Prostate gland (tissue), 2 donors: ENCODE measurements at regions not wholly inside any gene's neighbourhood (a gene's known extent, or its start where the extent isn't known, plus 50 kb on each side); places are given as distances from the start of the nearest gene placed in this dataset.

Experiments
- DNase-seq: peaks from one replicate; pipeline ENCODE4 v3.0.0-alpha.2; 2019; ENCODE audit warnings: low spot score
- H3K27ac ChIP-seq, 2 donors: fragments of 200-600 bp; sonication (generic); 2 replicates each; pipeline ENCODE4 v1.5.1; 2017 to 2019
- H3K27me3 ChIP-seq: fragments of 200-600 bp; sonication (generic); replicated peaks from 2 replicates; pipeline ENCODE4 v1.5.1; 2019; ENCODE audit not compliant: insufficient read depth
- H3K36me3 ChIP-seq, 2 donors: fragments of 200-600 bp; sonication (generic); 1 replicate in 1 of 2; 2 replicates in 1 of 2; pipeline versions ENCODE4 v1.5.1 to v1.8.1; 2017 to 2019
- H3K4me1 ChIP-seq: fragments of 200-600 bp; sonication (generic); replicated peaks from 2 replicates; pipeline ENCODE4 v1.5.1; 2019
- H3K4me3 ChIP-seq, 2 donors: fragments of 200-600 bp; sonication (generic); 2 replicates each; pipeline ENCODE4 v1.5.1; 2017 to 2019
- H3K9me3 ChIP-seq: fragments of 200-600 bp; sonication (generic); 2 replicates; pipeline ENCODE4 v1.5.1; 2017
- CTCF ChIP-seq, 4 experiments: fragments of 200-600 bp in 2 of 4; fragments of 450-650 bp in 2 of 4; sonication (generic) in 2 of 4; IDR thresholded peaks; 1 replicate in 3 of 4; 2 replicates in 1 of 4; pipeline ENCODE4 v1.5.1; 2016 to 2019; ENCODE audit warnings: antibody characterized with exemption in 4 of 4, mild to moderate bottlenecking in 2 of 4, moderate library complexity in 2 of 4
- POLR2A ChIP-seq: fragments of 450-650 bp; IDR thresholded peaks from one replicate; pipeline ENCODE4 v1.6.1; 2016; ENCODE audit warnings: antibody characterized with exemption, mild to moderate bottlenecking
- POLR2AphosphoS5 ChIP-seq: sonication (generic); formaldehyde crosslinking; IDR thresholded peaks from one replicate; pipeline ENCODE4 v1.6.1; 2017; ENCODE audit warnings: antibody characterized with exemption
- WGBS: methylation state at CpG from one replicate; pipeline ENCODE4 v1.1.5; 2018; 5-methylcytosine and 5-hydroxymethylcytosine counted together
- intact Hi-C: fragments of 100-400 bp; cut with DNase I; formaldehyde crosslinking; loops from one replicate; pipeline ENCODE4 v1.14.2; 2022

- intact Hi-C loops, result no loop called here
- Histone ChIP-seq H3K27me3 (no peaks in the 10 kb centered on the region), H3K9me3 (no peaks in the 10 kb centered on the region), H3K4me1 (no peaks in the 10 kb centered on the region), H3K27ac (no peak overlapping the region), H3K4me3 (no peak overlapping the region), H3K36me3 (no peaks in the 10 kb centered on the region)
- DNase-seq, result no peak
- 39% methylated on average over 3 of the region's 3 CpGs for WGBS
- TF ChIP-seq POLR2AphosphoS5 (no peak), CTCF (IDR thresholded peaks at IDR 0.05) (no peak), POLR2A (no peak)
Observed at GRCh38 chr1:57797084-57797483, 373.2 kb upstream of the DAB1 start.

- Histone ChIP-seq H3K27me3 (no peaks in the 10 kb centered on the region), H3K9me3 (no peaks in the 10 kb centered on the region), H3K27ac (no peak overlapping the region), H3K4me1 (no peaks in the 10 kb centered on the region), H3K4me3 (no peak overlapping the region), H3K36me3 (no peaks in the 10 kb centered on the region)
- TF ChIP-seq POLR2AphosphoS5, result no peak
- no peak for TF ChIP-seq CTCF (IDR thresholded peaks at IDR 0.05)
- TF ChIP-seq POLR2A, result no peak
- 91% methylated on average over 2 of the region's 2 CpGs for WGBS
- no peak for DNase-seq
- intact Hi-C loops, result no loop called here
Observed at GRCh38 chr1:57796616-57797015, 372.8 kb upstream of the DAB1 start.

DNA sequence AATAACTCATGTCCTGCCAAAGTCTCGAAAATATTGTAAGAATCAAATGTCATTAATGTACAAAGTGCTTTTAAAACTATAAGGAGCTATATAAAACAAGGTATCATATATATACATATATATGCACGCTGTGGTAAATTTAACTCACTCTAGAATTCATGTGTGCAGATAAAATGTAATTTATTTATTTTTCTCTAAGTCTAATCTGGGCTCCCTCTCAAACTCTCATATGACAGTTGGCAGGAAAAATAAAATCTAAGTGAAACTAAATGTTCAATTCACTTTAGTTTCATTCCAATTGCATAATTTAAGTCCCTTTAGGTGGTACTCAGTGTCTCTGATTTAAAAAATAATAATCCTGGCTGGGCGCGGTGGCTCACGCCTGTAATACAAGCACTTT, 372.0 kb upstream of the DAB1 start:
- 92% methylated on average over 5 of the region's 5 CpGs for WGBS

DNA sequence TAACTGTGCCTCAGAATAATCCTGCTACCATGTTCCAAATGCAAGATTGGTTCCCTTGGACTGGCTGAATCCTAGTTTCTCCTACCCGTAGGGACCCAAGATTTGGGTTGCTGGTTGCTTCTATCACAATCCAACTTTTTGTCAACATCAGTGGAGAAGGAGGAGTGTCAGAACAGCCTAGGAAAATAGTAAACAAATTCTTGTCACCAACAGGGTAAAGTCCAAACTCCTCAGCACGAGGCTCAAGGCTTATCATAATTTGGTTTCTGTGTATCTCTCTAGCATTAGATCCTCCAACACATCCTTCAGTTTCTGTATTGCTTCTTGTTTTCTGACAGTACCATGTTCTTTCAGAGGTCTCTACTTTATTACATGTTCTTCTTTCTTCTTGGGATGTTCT, 370.2 kb upstream of the DAB1 start:
- TF ChIP-seq POLR2A (no peak), POLR2AphosphoS5 (no peak), CTCF (IDR thresholded peaks at IDR 0.05) (no peak)
- DNase-seq, result no peak
- WGBS, result 84% methylated on average over 2 of the region's 2 CpGs

More for the DNA sequence above, 372.0 kb upstream of the DAB1 start:
- TF ChIP-seq POLR2AphosphoS5, result no peak
- TF ChIP-seq POLR2A, result no peak
- TF ChIP-seq CTCF (IDR thresholded peaks at IDR 0.05), result no peak
- H3K36me3 ChIP-seq, result no peaks in the 10 kb centered on the region
- intact Hi-C loops, result no loop called here
- no peaks in the 10 kb centered on the region for H3K9me3 ChIP-seq
- H3K4me3 ChIP-seq, result no peak overlapping the region
- no peaks in the 10 kb centered on the region for H3K27me3 ChIP-seq
- no peak for DNase-seq
- H3K4me1 ChIP-seq, result no peaks in the 10 kb centered on the region
- H3K27ac ChIP-seq, result no peak overlapping the region

DNA sequence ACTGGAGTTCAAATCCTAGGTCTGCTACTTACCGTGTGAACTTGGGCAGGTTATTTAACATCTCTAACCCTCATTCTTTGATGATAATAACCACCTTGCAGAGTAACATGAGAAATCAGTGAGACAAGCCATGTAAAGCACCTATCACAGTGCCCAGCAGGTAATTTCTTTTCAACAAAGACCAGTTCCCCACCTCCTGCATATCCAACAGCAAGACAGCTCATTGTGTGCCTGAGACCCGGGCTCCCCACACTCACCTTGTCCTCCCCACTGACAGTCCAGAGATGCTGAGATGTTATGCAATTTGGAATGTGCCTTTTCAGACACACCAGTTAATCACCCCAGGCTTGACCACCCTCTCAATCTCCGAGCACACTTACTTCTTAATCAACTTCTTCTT, 367.6 kb upstream of the DAB1 start:
- Histone ChIP-seq H3K9me3 (no peaks in the 10 kb centered on the region), H3K27me3 (no peaks in the 10 kb centered on the region), H3K36me3 (no peaks in the 10 kb centered on the region), H3K4me3 (no peak overlapping the region), H3K27ac (no peak overlapping the region), H3K4me1 (no peaks in the 10 kb centered on the region)
- TF ChIP-seq CTCF (IDR thresholded peaks at IDR 0.05) (no peak), POLR2A (no peak), POLR2AphosphoS5 (no peak)
- intact Hi-C loops, result no loop called here
- no peak for DNase-seq
- WGBS, result 58% methylated on average over 3 of the region's 3 CpGs

More for the DNA sequence above, 370.2 kb upstream of the DAB1 start:
- intact Hi-C loops, result no loop called here
- Histone ChIP-seq H3K36me3 (no peaks in the 10 kb centered on the region), H3K27ac (no peak overlapping the region), H3K4me3 (no peak overlapping the region), H3K4me1 (no peaks in the 10 kb centered on the region), H3K27me3 (no peaks in the 10 kb centered on the region), H3K9me3 (no peaks in the 10 kb centered on the region)
